Fibroblast of villous mesenchyme (primary cell): ENCODE measurements at regions not wholly inside any gene's neighbourhood (a gene's known extent, or its start where the extent isn't known, plus 50 kb on each side); places are given as distances from the start of the nearest gene placed in this dataset.
"Not testable (repeated sequence)": the region's sequence is repeated elsewhere in the genome, so short reads cannot be mapped to it uniquely, and the experiment has no call there.

Experiments
- DNase-seq: peaks from one replicate; pipeline ENCODE4 v3.0.0-alpha.2; 2010; ENCODE audit warnings: low read depth
- H3K4me3 ChIP-seq: 2 replicates; pipeline ENCODE4 v1.5.1; 2011; ENCODE audit warnings: low read depth, mild to moderate bottlenecking, low read length
- TF ChIP-seq, protein P1 (sequence below): IDR thresholded peaks from 2 replicates; pipeline ENCODE4 v1.5.1; 2012; ENCODE audit warnings: low read depth, mild to moderate bottlenecking, low read length; ENCODE audit not compliant: insufficient read depth

DNA sequence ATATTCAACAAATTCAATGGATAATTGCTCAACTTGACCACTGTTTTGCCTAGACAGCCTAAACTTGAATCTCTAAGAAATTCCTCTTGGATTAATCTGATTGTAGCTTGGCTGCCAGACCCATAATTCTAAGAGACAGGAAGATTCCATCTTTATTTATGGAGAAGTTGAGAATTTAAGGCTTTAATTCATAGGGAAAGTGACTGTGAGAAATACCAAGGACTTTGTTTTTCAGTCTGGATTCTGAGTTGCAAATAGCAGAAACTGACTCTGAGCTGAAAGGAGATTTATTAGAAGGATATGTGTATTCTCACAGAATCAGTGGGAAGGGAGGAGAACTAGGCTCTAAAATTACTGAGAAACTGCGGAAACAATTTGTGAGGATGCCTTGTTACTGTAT, 195.7 kb downstream of the OXSM start:
- TF ChIP-seq, protein P1, sequence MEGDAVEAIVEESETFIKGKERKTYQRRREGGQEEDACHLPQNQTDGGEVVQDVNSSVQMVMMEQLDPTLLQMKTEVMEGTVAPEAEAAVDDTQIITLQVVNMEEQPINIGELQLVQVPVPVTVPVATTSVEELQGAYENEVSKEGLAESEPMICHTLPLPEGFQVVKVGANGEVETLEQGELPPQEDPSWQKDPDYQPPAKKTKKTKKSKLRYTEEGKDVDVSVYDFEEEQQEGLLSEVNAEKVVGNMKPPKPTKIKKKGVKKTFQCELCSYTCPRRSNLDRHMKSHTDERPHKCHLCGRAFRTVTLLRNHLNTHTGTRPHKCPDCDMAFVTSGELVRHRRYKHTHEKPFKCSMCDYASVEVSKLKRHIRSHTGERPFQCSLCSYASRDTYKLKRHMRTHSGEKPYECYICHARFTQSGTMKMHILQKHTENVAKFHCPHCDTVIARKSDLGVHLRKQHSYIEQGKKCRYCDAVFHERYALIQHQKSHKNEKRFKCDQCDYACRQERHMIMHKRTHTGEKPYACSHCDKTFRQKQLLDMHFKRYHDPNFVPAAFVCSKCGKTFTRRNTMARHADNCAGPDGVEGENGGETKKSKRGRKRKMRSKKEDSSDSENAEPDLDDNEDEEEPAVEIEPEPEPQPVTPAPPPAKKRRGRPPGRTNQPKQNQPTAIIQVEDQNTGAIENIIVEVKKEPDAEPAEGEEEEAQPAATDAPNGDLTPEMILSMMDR, result no peak
- no peak for DNase-seq
- H3K4me3 ChIP-seq, result no peak overlapping the region

DNA sequence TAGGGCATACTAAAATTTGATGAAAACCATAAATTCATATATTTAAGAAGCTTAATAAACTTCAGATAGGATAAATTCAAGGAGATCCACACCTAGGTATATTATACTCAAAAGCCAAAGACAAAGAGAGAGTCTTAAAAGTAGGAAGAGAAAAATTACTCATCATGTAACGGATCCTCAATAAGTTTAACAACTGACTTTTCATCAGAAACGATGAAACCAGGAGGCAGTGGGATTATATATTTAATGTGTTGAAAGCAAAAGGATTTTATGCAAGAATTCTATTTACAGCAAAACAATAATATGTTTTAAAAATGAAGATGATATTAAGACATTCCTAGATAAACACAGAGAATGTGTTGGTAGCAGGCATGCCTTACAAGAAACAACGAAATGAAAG, 202.7 kb downstream of the OXSM start:
- TF ChIP-seq, protein P1, result no peak
- DNase-seq, result no peak
- H3K4me3 ChIP-seq, result no peak overlapping the region

DNA sequence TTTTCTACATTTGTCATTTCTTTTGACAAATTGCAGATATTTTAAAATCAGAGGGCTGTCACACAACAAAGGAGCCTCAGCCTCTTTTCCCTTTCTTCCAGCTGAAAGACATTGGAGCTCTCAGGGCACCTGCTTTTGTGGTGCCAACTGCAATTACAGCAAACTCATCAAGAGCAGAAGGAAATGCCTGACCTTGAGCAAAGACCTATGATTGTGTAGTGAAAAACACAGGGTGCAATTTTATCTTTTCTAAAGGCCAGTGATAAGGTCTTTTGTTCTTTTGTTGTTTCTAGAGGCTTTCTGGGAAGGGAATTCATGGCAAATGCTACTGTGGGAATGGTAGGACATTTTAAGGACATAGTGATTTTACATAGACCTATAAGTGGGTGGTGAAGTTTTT, 214.3 kb downstream of the OXSM start:
- TF ChIP-seq, protein P1, result no peak
- no peak overlapping the region for H3K4me3 ChIP-seq
- DNase-seq, result no peak

DNA sequence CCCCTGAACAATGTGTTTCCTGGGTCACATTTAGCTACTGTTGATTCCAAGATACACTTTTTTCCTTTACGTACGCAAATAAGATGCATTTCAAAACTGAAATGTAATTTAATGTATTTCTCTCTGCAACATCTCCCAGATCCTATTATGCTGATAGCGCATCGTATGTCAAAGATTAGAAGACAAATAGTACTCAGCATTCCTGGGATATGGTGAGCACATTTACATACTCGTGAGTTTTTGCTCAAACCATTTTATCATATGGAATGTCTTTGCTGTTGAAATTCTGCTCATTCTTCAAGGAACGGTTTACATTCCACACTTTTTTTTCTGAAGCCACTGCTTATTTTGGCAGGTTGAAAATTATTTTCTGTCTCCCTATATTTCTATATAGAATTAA, 221.4 kb downstream of the OXSM start:
- no peak for DNase-seq
- no peak overlapping the region for H3K4me3 ChIP-seq
- TF ChIP-seq, protein P1, result no peak

DNA sequence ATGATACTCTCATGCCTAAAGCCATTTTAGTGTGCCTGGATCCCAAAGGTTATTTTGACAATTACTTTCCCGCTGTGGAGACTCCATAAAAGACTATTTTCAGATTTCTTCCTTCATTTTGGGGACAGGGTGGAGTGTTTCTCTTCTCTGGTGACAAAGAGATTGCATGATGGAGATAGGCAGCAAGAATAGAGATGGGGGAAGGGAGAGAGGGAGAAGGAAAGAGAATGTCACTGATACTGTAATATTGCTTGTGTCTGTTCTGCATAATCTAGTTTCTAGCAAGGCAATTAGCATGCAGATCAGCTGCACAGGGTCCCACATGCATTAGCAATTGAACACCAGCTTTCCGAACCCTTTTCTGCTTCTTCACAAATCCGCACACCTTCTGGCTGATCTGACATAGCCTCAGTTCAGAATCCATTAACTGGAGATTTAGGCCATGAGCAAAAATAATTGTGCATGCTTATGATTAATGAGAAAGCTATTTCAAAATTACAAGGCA, 222.4 kb downstream of the OXSM start:
- H3K4me3 ChIP-seq, result no peak overlapping the region
- DNase-seq, result no peak
- TF ChIP-seq, protein P1, result no peak

DNA sequence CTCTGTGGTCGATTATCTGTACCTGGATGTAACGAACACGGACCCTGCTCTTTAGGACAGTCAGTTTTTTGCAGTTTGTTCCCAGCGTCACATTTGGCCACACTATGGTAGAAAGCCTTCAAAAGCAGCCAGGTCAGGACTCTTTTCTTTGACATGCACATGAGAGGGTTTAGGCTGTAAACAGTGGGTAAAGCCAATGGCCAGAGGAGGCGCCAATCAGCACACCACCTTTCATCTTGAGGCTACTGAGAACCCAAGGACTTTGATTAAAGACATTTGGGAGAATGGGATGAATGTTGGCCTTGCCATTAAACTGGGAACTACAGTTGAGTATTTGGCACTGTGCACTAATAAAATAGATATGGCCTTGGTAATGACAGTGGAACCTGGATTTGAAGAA, 225.9 kb downstream of the OXSM start:
- no peak overlapping the region for H3K4me3 ChIP-seq
- DNase-seq, result no peak
- TF ChIP-seq, protein P1, result no peak

DNA sequence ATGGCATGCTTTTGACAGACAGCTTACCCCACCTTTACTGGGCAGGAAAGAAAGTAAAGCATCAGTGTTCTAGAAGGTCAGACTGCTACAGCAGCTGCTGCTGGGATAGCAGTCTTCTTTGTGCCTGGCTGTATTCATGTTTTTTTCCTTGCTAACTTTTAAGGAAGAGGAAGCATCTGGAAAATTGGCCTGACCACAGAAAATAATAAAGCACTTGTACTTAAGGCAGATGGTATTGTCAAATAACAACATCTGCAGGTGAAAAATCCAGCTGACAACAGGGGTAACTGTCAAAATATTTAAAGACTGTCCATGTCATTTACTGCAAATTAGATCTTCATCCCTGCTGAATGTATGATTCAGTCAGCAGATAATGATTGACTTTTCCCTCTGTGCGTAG, 229.0 kb downstream of the OXSM start:
- DNase-seq, result no peak
- TF ChIP-seq, protein P1, result no peak
- H3K4me3 ChIP-seq, result no peak overlapping the region

DNA sequence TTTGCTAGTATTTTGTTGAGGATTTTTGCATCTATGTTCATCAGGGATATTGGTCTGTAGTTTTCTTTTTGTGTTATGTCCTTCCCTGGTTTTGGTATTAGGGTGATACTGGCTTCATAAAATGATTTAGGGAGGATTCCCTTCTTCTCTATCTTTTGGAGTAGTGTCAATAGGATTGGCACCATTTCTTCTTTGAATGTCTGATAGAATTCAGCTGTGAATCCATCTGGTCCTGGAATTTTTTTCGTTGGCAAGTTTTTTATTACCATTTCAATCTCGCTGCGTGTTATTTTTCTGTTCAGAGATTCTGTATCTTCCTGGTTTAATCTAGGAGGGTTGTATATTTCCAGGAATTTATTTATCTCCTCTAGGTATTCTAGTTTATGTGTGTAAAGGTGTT, 234.3 kb downstream of the OXSM start:
- H3K4me3 ChIP-seq, DNase-seq: not testable (repeated sequence)
